ENCODE measurements at regions not wholly inside any gene's neighbourhood (a gene's known extent, or its start where the extent isn't known, plus 50 kb on each side); places are given as distances from the start of the nearest gene placed in this dataset.
"Not testable (repeated sequence)": the region's sequence is repeated elsewhere in the genome, so short reads cannot be mapped to it uniquely, and the experiment has no call there.

DNA sequence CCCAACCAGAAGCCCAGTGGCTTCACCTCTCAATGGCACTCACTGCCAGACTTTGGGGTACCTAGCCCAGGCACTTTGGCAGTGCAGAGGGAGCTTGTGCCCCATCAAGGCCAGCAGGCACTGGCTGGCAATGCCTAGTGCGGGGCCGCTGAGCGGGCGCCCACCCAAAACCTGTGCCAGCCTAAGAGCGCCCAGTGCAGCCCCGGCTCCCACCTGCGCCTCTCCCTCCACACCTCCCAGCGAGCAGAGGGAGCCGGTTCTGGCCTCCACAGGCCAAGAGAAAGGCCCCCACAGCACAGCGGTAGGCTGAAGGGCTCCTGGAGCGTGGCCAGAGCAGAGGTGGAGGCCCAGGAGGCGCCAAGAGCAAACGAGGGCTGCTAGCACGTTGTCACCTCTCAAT lies 930.8 kb downstream of the IPMK start:
- DNase-seq (ENCODE audit: low spot score), result no peak

GRCh38 chr10:57336341-57336740 lies 931.4 kb downstream of the IPMK start:
- DNase-seq (ENCODE audit: low spot score), result no peak

DNA sequence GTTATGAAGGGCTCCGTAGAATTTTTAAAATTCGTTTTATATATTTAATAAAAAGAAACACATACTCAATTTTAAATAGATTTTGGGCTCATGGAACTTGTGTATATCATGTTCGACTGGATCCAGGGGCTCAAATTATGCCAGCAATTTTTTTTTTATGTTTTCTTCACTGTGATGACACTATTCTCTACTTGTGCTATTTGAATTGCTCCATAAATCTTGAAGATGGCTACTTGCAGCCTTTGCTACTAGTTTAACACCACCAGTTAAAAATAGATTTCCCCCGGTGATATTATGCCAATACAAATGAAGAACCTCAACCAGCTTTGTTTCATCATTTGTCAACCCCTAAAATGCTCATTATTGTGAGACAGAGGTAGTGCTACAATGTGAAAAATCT lies 933.2 kb downstream of the IPMK start:
- no peak for DNase-seq (ENCODE audit: low spot score)

GRCh38 chr10:57333880-57334279 lies 933.8 kb downstream of the IPMK start:
- DNase-seq (ENCODE audit: low spot score), result no peak

- DNase-seq (ENCODE audit: low spot score), result not testable (repeated sequence)
Measured at GRCh38 chr10:57321400-57321854, 946.3 kb downstream of the IPMK start.

- no peak for DNase-seq (ENCODE audit: low spot score)
Measured at GRCh38 chr10:57320416-57320815, 947.3 kb downstream of the IPMK start.

GRCh38 chr10:57314046-57314445 lies 953.0 kb upstream of the ZWINT start:
- DNase-seq (ENCODE audit: low spot score), result no peak

DNA sequence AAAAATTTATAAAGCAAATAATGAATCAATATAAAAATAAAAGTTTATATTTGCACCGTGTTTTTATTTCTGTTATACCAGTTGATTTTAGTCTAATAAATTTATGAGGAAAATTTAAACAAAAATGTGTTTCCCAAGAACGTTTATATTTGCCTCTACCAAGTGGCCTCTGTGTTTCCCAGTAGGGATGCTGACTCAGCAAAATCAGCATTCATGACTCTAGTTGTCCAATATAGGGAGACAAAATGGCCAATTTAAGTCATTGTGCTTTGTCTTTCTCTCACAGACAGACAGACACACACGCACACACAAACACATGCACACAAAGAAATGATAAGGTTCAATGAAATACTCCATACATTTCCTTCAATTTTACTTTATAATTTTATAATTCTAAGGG lies 942.5 kb upstream of the ZWINT start:
- DNase-seq (ENCODE audit: low spot score), result no peak

DNA sequence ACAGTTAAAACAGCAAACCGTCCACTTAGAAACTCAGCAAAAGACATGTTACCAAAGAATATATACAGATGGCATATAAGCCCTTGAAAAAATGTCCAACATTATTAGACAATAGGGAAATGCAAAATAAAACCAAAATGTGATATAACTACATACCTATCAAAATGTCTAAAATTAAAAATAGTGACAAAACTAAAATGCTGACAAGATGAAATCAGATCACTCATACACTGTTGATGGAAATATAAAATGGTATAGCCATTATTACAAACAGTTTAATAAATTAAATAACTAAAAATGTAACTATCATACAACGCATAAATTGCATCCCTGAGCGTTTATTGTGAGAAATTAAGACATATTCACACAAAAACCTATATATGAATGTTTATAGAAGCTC lies 939.7 kb upstream of the ZWINT start:
- no peak for DNase-seq (ENCODE audit: low spot score)

- DNase-seq (ENCODE audit: low spot score), result no peak
Measured at GRCh38 chr10:57294698-57295097, 933.6 kb upstream of the ZWINT start.

GRCh38 chr10:57288754-57289153 lies 927.7 kb upstream of the ZWINT start:
- DNase-seq (ENCODE audit: low spot score), result no peak

- no peak for DNase-seq (ENCODE audit: low spot score)
Measured at GRCh38 chr10:57262892-57263291, 901.8 kb upstream of the ZWINT start.

- DNase-seq (ENCODE audit: low spot score), result no peak
Measured at GRCh38 chr10:57260175-57260574, 899.1 kb upstream of the ZWINT start.

- DNase-seq (ENCODE audit: low spot score), result no peak
Measured at GRCh38 chr10:57249615-57250281, 888.7 kb upstream of the ZWINT start.

DNA sequence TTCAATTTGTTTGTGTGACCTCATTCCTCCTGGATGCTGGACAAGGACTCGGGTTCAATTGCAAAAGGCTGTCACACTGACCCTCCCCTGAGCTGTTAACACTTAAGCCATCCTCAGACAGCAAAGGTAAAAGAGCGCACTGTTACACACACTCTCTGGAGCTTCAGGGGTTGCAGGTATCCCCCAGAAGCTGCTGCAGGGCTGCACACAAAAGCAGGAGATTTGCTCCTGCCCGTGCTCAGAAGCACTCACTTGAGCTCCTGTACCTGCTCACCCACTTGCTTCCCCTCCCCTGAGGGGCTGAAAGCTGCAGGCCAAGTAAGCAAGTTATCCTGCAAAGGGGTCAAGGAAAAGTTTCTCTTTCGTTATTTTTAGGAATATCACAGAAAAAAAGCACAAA lies 886.2 kb upstream of the ZWINT start:
- DNase-seq (ENCODE audit: low spot score), result no peak

- no peak for DNase-seq (ENCODE audit: low spot score)
Measured at GRCh38 chr10:57225920-57226319, 864.9 kb upstream of the ZWINT start.

GRCh38 chr10:57224811-57225210 lies 863.8 kb upstream of the ZWINT start:
- no peak for DNase-seq (ENCODE audit: low spot score)

DNA sequence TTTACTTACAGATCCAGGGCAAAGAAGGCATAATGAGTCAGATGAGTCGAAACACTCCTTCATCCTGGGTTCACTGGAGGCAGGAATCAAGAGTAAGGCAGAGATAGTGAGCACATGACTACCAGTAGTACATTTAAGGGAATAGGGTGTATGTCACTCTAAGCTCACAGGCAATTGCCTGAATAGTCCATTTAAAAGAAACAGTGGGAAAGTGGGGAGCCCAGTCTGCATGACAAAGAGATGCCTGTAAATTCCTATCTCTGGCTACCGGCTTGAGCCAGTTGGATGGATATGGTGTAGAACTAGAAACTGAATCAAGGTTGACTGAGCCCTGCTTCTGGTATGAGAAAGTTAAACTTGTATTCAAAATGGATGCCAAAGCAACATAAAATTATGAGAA lies 861.5 kb upstream of the ZWINT start:
- no peak for DNase-seq (ENCODE audit: low spot score)

- no peak for DNase-seq (ENCODE audit: low spot score)
Measured at GRCh38 chr10:57222129-57222528, 861.1 kb upstream of the ZWINT start.

GRCh38 chr10:57221674-57222073 lies 860.6 kb upstream of the ZWINT start:
- no peak for DNase-seq (ENCODE audit: low spot score)

GRCh38 chr10:57218382-57218781 lies 857.3 kb upstream of the ZWINT start:
- DNase-seq (ENCODE audit: low spot score), result no peak

- DNase-seq (ENCODE audit: low spot score), result no peak
Measured at GRCh38 chr10:57202356-57202755, 841.3 kb upstream of the ZWINT start.

- DNase-seq (ENCODE audit: low spot score), result no peak
Measured at GRCh38 chr10:57188846-57189245, 827.8 kb upstream of the ZWINT start.

- no peak for DNase-seq (ENCODE audit: low spot score)
Measured at GRCh38 chr10:57186201-57186600, 825.1 kb upstream of the ZWINT start.

- no peak for DNase-seq (ENCODE audit: low spot score)
Measured at GRCh38 chr10:57169597-57169996, 808.5 kb upstream of the ZWINT start.
